ENCODE measurements at regions not wholly inside any gene's neighbourhood (a gene's known extent, or its start where the extent isn't known, plus 50 kb on each side); places are given as distances from the start of the nearest gene placed in this dataset.

DNA sequence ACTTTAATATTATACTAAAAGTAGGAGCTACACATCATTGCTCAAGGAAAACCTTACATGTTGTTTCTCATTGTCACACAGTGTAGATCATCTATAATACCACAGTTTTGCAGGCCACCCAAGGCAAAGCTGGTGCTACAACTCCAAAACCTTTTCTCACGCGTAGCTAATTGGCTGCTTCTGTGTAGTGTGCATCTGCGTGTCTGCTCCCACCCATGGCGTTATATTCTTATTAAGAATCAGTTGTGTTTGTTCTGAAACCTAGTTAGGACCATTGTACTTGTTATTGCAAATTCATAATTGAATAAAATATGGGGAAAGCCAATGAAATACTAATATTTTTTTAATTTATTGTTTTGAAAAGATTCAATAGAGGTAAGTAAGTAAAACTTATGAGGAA is 83.9 kb downstream of the RBM43 start (continued):
- TF ChIP-seq, protein P1, sequence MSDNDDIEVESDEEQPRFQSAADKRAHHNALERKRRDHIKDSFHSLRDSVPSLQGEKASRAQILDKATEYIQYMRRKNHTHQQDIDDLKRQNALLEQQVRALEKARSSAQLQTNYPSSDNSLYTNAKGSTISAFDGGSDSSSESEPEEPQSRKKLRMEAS (CRISPR knock-in tag; IDR thresholded peaks at IDR 0.05) = no peak
- TF ChIP-seq ZNF317 (CRISPR knock-in tag; IDR thresholded peaks at IDR 0.05; ENCODE audit: borderline replicate concordance, low read depth) = no peak
- TF ChIP-seq SP1 (CRISPR knock-in tag; conservative IDR thresholded peaks at IDR 0.05) = no peak
- TF ChIP-seq OVOL2 (CRISPR knock-in tag; IDR thresholded peaks at IDR 0.05; ENCODE audit: borderline replicate concordance) = no peak
- TF ChIP-seq NFE2L1 (CRISPR knock-in tag; IDR thresholded peaks at IDR 0.05) = no peak
- TF ChIP-seq, protein P2, sequence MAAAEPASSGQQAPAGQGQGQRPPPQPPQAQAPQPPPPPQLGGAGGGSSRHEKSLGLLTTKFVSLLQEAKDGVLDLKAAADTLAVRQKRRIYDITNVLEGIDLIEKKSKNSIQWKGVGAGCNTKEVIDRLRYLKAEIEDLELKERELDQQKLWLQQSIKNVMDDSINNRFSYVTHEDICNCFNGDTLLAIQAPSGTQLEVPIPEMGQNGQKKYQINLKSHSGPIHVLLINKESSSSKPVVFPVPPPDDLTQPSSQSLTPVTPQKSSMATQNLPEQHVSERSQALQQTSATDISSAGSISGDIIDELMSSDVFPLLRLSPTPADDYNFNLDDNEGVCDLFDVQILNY (CRISPR knock-in tag; IDR thresholded peaks at IDR 0.05) = no peak
- no peak for TF ChIP-seq CREM (CRISPR knock-in tag; IDR thresholded peaks at IDR 0.05)
- TF ChIP-seq KAT7 (CRISPR knock-in tag; IDR thresholded peaks at IDR 0.05; ENCODE audit: borderline replicate concordance) = no peak

DNA sequence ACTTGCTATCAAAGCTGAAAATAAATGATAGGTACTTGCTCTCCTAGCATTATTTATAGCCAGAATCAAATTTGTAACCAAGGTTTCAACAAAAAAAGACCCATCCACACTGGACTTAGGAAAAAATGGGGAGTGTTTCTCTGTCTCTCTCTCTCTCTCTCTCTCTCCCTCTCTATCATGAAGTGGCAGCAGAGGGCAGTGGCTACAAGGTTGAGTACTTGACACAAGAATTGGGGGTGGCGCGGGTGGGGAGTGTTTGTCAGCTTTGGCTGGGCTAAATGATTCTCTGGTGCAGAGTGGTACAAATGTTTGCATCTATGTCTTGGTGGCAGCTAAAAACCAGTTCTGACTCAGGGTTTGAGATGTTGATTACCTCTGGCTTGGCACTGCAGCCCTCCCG is 85.0 kb downstream of the RBM43 start:
- DNase-seq (ENCODE audit: low spot score) (peak; percentile 17), ATAC-seq (peak; percentile 63; the same call in 1 of the 2 replicates)
- CTCF ChIA-PET = interaction anchor here (0.6 to 1.5 kb wide), 2 partner anchors 62 to 233 kb away, joined by 5 to 23 read pairs; no protein-coding TSS in a partner anchor
- H3K9me3 Mint-ChIP-seq = no peaks in the 10 kb centered on the region
- H3K4me3 Mint-ChIP-seq = no peak overlapping the region
- peaks cover 51% of the 10 kb centered on the region for H3K4me1 Mint-ChIP-seq
- H3K27ac Mint-ChIP-seq = no peak overlapping the region
- POLR2A ChIA-PET = no interaction called here
- H3K27me3 Mint-ChIP-seq (ENCODE audit: low read depth) = no peaks in the 10 kb centered on the region; the same call in 1 of the 2 replicates
- H3K36me3 Mint-ChIP-seq = no peaks in the 10 kb centered on the region
- TF ChIP-seq FOXK1 (CRISPR knock-in tag; IDR thresholded peaks at IDR 0.05) = no peak
- TF ChIP-seq, protein P3, sequence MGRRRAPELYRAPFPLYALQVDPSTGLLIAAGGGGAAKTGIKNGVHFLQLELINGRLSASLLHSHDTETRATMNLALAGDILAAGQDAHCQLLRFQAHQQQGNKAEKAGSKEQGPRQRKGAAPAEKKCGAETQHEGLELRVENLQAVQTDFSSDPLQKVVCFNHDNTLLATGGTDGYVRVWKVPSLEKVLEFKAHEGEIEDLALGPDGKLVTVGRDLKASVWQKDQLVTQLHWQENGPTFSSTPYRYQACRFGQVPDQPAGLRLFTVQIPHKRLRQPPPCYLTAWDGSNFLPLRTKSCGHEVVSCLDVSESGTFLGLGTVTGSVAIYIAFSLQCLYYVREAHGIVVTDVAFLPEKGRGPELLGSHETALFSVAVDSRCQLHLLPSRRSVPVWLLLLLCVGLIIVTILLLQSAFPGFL (CRISPR knock-in tag; IDR thresholded peaks at IDR 0.05; ENCODE audit: borderline replicate concordance) = no peak
- TF ChIP-seq, protein P4, sequence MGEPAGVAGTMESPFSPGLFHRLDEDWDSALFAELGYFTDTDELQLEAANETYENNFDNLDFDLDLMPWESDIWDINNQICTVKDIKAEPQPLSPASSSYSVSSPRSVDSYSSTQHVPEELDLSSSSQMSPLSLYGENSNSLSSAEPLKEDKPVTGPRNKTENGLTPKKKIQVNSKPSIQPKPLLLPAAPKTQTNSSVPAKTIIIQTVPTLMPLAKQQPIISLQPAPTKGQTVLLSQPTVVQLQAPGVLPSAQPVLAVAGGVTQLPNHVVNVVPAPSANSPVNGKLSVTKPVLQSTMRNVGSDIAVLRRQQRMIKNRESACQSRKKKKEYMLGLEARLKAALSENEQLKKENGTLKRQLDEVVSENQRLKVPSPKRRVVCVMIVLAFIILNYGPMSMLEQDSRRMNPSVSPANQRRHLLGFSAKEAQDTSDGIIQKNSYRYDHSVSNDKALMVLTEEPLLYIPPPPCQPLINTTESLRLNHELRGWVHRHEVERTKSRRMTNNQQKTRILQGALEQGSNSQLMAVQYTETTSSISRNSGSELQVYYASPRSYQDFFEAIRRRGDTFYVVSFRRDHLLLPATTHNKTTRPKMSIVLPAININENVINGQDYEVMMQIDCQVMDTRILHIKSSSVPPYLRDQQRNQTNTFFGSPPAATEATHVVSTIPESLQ (CRISPR knock-in tag; IDR thresholded peaks at IDR 0.05) = no peak
- TF ChIP-seq NR1H2 (CRISPR knock-in tag; IDR thresholded peaks at IDR 0.05) = no peak
- no peak for TF ChIP-seq TCF7 (CRISPR knock-in tag; IDR thresholded peaks at IDR 0.05; ENCODE audit: low read depth)
- TF ChIP-seq, protein P5, sequence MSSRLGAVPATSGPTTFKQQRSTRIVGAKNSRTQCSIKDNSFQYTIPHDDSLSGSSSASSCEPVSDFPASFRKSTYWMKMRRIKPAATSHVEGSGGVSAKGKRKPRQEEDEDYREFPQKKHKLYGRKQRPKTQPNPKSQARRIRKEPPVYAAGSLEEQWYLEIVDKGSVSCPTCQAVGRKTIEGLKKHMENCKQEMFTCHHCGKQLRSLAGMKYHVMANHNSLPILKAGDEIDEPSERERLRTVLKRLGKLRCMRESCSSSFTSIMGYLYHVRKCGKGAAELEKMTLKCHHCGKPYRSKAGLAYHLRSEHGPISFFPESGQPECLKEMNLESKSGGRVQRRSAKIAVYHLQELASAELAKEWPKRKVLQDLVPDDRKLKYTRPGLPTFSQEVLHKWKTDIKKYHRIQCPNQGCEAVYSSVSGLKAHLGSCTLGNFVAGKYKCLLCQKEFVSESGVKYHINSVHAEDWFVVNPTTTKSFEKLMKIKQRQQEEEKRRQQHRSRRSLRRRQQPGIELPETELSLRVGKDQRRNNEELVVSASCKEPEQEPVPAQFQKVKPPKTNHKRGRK (CRISPR knock-in tag; IDR thresholded peaks at IDR 0.05; ENCODE audit: borderline replicate concordance) = no peak
- TF ChIP-seq, protein P6, sequence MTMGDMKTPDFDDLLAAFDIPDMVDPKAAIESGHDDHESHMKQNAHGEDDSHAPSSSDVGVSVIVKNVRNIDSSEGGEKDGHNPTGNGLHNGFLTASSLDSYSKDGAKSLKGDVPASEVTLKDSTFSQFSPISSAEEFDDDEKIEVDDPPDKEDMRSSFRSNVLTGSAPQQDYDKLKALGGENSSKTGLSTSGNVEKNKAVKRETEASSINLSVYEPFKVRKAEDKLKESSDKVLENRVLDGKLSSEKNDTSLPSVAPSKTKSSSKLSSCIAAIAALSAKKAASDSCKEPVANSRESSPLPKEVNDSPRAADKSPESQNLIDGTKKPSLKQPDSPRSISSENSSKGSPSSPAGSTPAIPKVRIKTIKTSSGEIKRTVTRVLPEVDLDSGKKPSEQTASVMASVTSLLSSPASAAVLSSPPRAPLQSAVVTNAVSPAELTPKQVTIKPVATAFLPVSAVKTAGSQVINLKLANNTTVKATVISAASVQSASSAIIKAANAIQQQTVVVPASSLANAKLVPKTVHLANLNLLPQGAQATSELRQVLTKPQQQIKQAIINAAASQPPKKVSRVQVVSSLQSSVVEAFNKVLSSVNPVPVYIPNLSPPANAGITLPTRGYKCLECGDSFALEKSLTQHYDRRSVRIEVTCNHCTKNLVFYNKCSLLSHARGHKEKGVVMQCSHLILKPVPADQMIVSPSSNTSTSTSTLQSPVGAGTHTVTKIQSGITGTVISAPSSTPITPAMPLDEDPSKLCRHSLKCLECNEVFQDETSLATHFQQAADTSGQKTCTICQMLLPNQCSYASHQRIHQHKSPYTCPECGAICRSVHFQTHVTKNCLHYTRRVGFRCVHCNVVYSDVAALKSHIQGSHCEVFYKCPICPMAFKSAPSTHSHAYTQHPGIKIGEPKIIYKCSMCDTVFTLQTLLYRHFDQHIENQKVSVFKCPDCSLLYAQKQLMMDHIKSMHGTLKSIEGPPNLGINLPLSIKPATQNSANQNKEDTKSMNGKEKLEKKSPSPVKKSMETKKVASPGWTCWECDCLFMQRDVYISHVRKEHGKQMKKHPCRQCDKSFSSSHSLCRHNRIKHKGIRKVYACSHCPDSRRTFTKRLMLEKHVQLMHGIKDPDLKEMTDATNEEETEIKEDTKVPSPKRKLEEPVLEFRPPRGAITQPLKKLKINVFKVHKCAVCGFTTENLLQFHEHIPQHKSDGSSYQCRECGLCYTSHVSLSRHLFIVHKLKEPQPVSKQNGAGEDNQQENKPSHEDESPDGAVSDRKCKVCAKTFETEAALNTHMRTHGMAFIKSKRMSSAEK (CRISPR knock-in tag; IDR thresholded peaks at IDR 0.05; ENCODE audit: borderline replicate concordance) = no peak
- no peak for TF ChIP-seq ELF4 (CRISPR knock-in tag; IDR thresholded peaks at IDR 0.05; ENCODE audit: low read depth)
- TF ChIP-seq, protein P7, sequence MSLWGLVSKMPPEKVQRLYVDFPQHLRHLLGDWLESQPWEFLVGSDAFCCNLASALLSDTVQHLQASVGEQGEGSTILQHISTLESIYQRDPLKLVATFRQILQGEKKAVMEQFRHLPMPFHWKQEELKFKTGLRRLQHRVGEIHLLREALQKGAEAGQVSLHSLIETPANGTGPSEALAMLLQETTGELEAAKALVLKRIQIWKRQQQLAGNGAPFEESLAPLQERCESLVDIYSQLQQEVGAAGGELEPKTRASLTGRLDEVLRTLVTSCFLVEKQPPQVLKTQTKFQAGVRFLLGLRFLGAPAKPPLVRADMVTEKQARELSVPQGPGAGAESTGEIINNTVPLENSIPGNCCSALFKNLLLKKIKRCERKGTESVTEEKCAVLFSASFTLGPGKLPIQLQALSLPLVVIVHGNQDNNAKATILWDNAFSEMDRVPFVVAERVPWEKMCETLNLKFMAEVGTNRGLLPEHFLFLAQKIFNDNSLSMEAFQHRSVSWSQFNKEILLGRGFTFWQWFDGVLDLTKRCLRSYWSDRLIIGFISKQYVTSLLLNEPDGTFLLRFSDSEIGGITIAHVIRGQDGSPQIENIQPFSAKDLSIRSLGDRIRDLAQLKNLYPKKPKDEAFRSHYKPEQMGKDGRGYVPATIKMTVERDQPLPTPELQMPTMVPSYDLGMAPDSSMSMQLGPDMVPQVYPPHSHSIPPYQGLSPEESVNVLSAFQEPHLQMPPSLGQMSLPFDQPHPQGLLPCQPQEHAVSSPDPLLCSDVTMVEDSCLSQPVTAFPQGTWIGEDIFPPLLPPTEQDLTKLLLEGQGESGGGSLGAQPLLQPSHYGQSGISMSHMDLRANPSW (CRISPR knock-in tag; conservative IDR thresholded peaks at IDR 0.05; ENCODE audit: low read depth) = no peak
- TF ChIP-seq, protein P8, sequence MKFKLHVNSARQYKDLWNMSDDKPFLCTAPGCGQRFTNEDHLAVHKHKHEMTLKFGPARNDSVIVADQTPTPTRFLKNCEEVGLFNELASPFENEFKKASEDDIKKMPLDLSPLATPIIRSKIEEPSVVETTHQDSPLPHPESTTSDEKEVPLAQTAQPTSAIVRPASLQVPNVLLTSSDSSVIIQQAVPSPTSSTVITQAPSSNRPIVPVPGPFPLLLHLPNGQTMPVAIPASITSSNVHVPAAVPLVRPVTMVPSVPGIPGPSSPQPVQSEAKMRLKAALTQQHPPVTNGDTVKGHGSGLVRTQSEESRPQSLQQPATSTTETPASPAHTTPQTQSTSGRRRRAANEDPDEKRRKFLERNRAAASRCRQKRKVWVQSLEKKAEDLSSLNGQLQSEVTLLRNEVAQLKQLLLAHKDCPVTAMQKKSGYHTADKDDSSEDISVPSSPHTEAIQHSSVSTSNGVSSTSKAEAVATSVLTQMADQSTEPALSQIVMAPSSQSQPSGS (CRISPR knock-in tag; IDR thresholded peaks at IDR 0.05; ENCODE audit: borderline replicate concordance, low read depth) = no peak
- no peak for TF ChIP-seq GTF2I (CRISPR knock-in tag; conservative IDR thresholded peaks at IDR 0.05)
- TF ChIP-seq GABPB1 (CRISPR knock-in tag; IDR thresholded peaks at IDR 0.05) = no peak
- TF ChIP-seq, protein P9, sequence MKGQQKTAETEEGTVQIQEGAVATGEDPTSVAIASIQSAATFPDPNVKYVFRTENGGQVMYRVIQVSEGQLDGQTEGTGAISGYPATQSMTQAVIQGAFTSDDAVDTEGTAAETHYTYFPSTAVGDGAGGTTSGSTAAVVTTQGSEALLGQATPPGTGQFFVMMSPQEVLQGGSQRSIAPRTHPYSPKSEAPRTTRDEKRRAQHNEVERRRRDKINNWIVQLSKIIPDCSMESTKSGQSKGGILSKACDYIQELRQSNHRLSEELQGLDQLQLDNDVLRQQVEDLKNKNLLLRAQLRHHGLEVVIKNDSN (CRISPR knock-in tag; IDR thresholded peaks at IDR 0.05) = no peak

Measured in WTC11 (cell line).